HL-60 (cell line): ENCODE measurements at regions not wholly inside any gene's neighbourhood (a gene's known extent, or its start where the extent isn't known, plus 50 kb on each side); places are given as distances from the start of the nearest gene placed in this dataset.
A peak's percentile ranks its signal among the peaks of the same experiment; 100 is the strongest.

Source experiments
- DNase-seq, 2 experiments: peaks; one replicate each; pipeline ENCODE4 v3.0.0-alpha.2; 2010 to 2020; ENCODE audit warnings: low read depth in 1 of 2, low spot score in 1 of 2
- H3K27ac ChIP-seq: fragments of 250-450 bp; sonication (Bioruptor Pico); replicated peaks from 2 replicates; pipeline ENCODE4 v1.5.1; 2020; ENCODE audit warnings: mild to moderate bottlenecking, moderate library complexity
- H3K27me3 ChIP-seq: fragments of 250-450 bp; sonication (Bioruptor Pico); 2 replicates; pipeline ENCODE4 v1.5.1; 2021; ENCODE audit warnings: mild to moderate bottlenecking, moderate library complexity; ENCODE audit not compliant: insufficient read depth, poor library complexity, severe bottlenecking
- H3K4me3 ChIP-seq: replicated peaks from 2 replicates; pipeline ENCODE4 v1.5.1; 2011; ENCODE audit warnings: mild to moderate bottlenecking, control low read depth, low read length; ENCODE audit not compliant: insufficient read depth
- CTCF ChIP-seq: IDR thresholded peaks from one replicate; pipeline ENCODE4 v1.5.1; 2011; ENCODE audit warnings: low read length, control low read depth, inconsistent platforms; ENCODE audit not compliant: insufficient read depth
- GABPA ChIP-seq: IDR thresholded peaks from 2 replicates; pipeline ENCODE4 v1.6.1; 2012; ENCODE audit warnings: low read depth
- POLR2AphosphoS5 ChIP-seq: IDR thresholded peaks from 2 replicates; pipeline ENCODE4 v1.6.1; 2012; ENCODE audit warnings: low read depth
- REST ChIP-seq: IDR thresholded peaks from 2 replicates; pipeline ENCODE4 v1.6.1; 2012; ENCODE audit warnings: low read depth; ENCODE audit not compliant: insufficient replicate concordance
- SPI1 ChIP-seq: IDR thresholded peaks from 2 replicates; pipeline ENCODE4 v1.6.1; 2012; ENCODE audit warnings: low read depth, mild to moderate bottlenecking, borderline replicate concordance

- no peak for TF ChIP-seq POLR2AphosphoS5
- no peak for TF ChIP-seq REST
- no peak for TF ChIP-seq GABPA
- TF ChIP-seq SPI1: no peak
- no peak for TF ChIP-seq CTCF
- H3K4me3 ChIP-seq: no peak overlapping the region
- H3K27ac ChIP-seq: no peak overlapping the region
- H3K27me3 ChIP-seq: no peaks in the 10 kb centered on the region
- DNase-seq: no peak
Observed at GRCh38 chr9:21708260-21708711, 94.2 kb upstream of the MTAP start.

GRCh38 chr9:21708856-21709255 is 93.6 kb upstream of the MTAP start:
- DNase-seq: no peak
- H3K4me3 ChIP-seq: no peak overlapping the region
- H3K27me3 ChIP-seq: no peaks in the 10 kb centered on the region
- TF ChIP-seq SPI1 (no peak), REST (no peak), CTCF (no peak), GABPA (no peak), POLR2AphosphoS5 (no peak)
- no peak overlapping the region for H3K27ac ChIP-seq

GRCh38 chr9:21709464-21710058 is 92.9 kb upstream of the MTAP start:
- no peak overlapping the region for H3K4me3 ChIP-seq
- no peak for TF ChIP-seq POLR2AphosphoS5
- peak; percentile 23 for TF ChIP-seq CTCF
- H3K27me3 ChIP-seq: no peaks in the 10 kb centered on the region
- H3K27ac ChIP-seq: no peak overlapping the region
- peak; percentile 16 to 36 for DNase-seq
